Transverse colon (tissue), 4 donors: ENCODE measurements at regions not wholly inside any gene's neighbourhood (a gene's known extent, or its start where the extent isn't known, plus 50 kb on each side); places are given as distances from the start of the nearest gene placed in this dataset.

Experiments
- EP300 ChIP-seq: sonication (generic); formaldehyde crosslinking; IDR thresholded peaks from one replicate; pipeline ENCODE4 v1.6.1; 2017; ENCODE audit warnings: antibody characterized with exemption, low read depth
- POLR2A ChIP-seq: fragments of 450-650 bp; IDR thresholded peaks from one replicate; pipeline ENCODE4 v1.6.1; 2016; ENCODE audit warnings: antibody characterized with exemption, mild to moderate bottlenecking, moderate library complexity
- POLR2AphosphoS5 ChIP-seq, 3 donors: sonication (generic); formaldehyde crosslinking; IDR thresholded peaks; one replicate each; pipeline ENCODE4 v1.6.1; 2016; ENCODE audit warnings: antibody characterized with exemption in 3 of 3
- TF ChIP-seq, protein P1 (sequence below), 5 experiments: fragments of 200-600 bp in 3 of 5; fragments of 450-650 bp in 2 of 5; sonication (generic) in 3 of 5; IDR thresholded peaks; 1 replicate in 2 of 5; 2 replicates in 3 of 5; pipeline ENCODE4 v1.5.1; 2016 to 2017; ENCODE audit warnings: antibody characterized with exemption in 5 of 5, inconsistent platforms in 3 of 5, mild to moderate bottlenecking in 2 of 5, moderate library complexity in 1 of 5

DNA sequence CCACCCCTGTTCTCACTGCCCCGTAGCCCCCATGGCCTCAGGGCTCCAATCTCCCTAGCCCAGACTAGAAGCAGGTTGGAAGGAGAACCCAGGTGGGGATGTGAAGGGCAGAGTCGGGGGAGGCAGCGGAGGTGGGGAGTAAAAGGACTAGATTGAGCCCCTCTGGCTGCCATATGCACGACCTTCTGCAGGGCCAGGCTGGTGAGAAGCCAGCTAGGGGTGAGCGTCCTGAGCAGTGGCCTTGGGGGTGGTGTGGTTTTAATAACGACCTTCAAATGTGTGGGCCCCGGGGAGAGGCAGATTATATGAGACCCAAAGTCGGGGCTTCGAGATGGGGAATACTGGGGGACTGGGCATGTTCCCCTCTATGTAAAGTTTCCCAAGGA lies 139.5 kb downstream of the C9orf50 start:
- TF ChIP-seq, protein P1, sequence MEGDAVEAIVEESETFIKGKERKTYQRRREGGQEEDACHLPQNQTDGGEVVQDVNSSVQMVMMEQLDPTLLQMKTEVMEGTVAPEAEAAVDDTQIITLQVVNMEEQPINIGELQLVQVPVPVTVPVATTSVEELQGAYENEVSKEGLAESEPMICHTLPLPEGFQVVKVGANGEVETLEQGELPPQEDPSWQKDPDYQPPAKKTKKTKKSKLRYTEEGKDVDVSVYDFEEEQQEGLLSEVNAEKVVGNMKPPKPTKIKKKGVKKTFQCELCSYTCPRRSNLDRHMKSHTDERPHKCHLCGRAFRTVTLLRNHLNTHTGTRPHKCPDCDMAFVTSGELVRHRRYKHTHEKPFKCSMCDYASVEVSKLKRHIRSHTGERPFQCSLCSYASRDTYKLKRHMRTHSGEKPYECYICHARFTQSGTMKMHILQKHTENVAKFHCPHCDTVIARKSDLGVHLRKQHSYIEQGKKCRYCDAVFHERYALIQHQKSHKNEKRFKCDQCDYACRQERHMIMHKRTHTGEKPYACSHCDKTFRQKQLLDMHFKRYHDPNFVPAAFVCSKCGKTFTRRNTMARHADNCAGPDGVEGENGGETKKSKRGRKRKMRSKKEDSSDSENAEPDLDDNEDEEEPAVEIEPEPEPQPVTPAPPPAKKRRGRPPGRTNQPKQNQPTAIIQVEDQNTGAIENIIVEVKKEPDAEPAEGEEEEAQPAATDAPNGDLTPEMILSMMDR (IDR thresholded peaks at IDR 0.05): no peak
- TF ChIP-seq POLR2AphosphoS5 (IDR thresholded peaks at IDR 0.05) (no peak), POLR2A (no peak), EP300 (no peak)
